ENCODE measurements at regions not wholly inside any gene's neighbourhood (a gene's known extent, or its start where the extent isn't known, plus 50 kb on each side); places are given as distances from the start of the nearest gene placed in this dataset.

DNA sequence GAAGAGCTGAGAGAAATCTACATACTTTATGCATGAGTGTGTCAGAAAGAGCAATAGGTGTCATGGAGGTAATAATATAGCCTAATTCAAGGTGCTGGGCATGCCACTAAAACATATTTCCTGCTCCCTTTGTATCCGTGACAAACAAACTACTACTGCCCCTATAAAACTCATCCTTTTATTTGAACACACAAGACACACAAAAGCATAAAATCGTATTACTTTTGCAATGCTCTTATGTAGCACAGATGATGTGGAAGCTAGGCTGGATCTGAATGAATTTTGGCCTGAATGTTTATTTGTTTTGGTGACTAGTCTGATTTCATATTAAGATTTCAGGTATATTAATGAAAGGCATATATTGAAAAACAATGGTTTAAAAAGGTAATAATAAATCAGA lies 239.3 kb upstream of the NEGR1 start:
- no peak for DNase-seq
- WGBS, 4 donors: 64 to 73% (median 69%) methylated on average over 2 of the region's 2 CpGs
- Histone ChIP-seq H3K27me3 (no peaks in the 10 kb centered on the region), H3K4me1 (replicated peaks in 1 of 2) (no peaks in the 10 kb centered on the region), H3K36me3 (replicated peaks in 1 of 2) (no peaks in the 10 kb centered on the region), H3K4me3 (no peak overlapping the region), H3K27ac (no peak overlapping the region), H3K9me3 (replicated peaks in 1 of 3) (no peaks in the 10 kb centered on the region)
- intact Hi-C loops (cut with DNase I): no loop called here
- TF ChIP-seq, protein P1, sequence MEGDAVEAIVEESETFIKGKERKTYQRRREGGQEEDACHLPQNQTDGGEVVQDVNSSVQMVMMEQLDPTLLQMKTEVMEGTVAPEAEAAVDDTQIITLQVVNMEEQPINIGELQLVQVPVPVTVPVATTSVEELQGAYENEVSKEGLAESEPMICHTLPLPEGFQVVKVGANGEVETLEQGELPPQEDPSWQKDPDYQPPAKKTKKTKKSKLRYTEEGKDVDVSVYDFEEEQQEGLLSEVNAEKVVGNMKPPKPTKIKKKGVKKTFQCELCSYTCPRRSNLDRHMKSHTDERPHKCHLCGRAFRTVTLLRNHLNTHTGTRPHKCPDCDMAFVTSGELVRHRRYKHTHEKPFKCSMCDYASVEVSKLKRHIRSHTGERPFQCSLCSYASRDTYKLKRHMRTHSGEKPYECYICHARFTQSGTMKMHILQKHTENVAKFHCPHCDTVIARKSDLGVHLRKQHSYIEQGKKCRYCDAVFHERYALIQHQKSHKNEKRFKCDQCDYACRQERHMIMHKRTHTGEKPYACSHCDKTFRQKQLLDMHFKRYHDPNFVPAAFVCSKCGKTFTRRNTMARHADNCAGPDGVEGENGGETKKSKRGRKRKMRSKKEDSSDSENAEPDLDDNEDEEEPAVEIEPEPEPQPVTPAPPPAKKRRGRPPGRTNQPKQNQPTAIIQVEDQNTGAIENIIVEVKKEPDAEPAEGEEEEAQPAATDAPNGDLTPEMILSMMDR (IDR thresholded peaks at IDR 0.05): no peak
- TF ChIP-seq POLR2A (IDR thresholded peaks at IDR 0.05): no peak

DNA sequence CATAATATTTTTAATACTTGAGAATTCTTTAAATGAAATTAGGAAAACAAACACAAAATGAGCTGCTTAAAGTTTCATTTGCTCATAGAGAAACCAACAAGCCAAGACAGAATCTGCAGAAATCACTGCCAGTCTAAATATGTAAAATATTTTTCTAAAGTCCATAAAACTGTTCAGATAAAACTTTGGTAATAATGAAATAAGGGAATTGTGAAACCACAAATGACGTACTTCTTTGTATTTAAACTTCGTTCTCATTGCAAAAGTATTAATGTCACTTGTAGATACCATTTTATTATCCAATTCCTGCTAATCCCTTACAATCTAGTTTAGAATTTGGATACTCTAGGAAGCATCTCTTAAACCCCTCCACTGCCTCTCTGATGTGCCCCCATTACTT lies 234.5 kb upstream of the NEGR1 start:
- no peaks in the 10 kb centered on the region for H3K27me3 ChIP-seq
- TF ChIP-seq POLR2A (IDR thresholded peaks at IDR 0.05): no peak
- TF ChIP-seq, protein P1 (IDR thresholded peaks at IDR 0.05): no peak
- WGBS, 4 donors: 76 to 84% (median 78%) methylated on average over 2 of the region's 2 CpGs

DNA sequence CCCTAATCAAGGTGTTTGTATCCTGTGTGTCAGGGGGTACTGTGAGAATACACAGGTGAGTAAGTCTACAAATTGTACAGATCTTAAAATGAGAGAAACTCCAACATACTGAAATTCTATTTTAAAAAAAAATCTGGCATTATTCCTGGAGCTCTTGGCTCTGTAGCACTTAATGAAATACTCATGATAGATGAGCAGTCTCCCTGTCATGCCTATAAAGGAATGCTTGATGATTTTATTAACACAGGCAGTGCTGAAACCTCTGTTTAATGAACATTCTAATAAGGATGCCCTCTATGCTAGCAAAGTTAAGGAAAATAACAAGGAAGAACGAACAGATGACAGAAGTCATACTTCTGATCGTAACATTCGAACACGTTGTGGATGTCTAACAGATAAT lies 233.9 kb upstream of the NEGR1 start:
- Histone ChIP-seq H3K27ac (no peak overlapping the region), H3K4me1 (replicated peaks in 1 of 2) (no peaks in the 10 kb centered on the region), H3K27me3 (no peaks in the 10 kb centered on the region), H3K9me3 (replicated peaks in 1 of 3) (no peaks in the 10 kb centered on the region), H3K36me3 (replicated peaks in 1 of 2) (no peaks in the 10 kb centered on the region), H3K4me3 (no peak overlapping the region)
- intact Hi-C loops (cut with DNase I): no loop called here
- 79 to 91% (median 86%) methylated on average over 4 of the region's 4 CpGs for WGBS, 4 donors
- TF ChIP-seq POLR2A (IDR thresholded peaks at IDR 0.05): no peak
- TF ChIP-seq, protein P1 (IDR thresholded peaks at IDR 0.05): no peak
- DNase-seq: no peak

More for the DNA sequence above, 234.5 kb upstream of the NEGR1 start:
- Histone ChIP-seq H3K9me3 (replicated peaks in 1 of 3) (no peaks in the 10 kb centered on the region), H3K36me3 (replicated peaks in 1 of 2) (no peaks in the 10 kb centered on the region), H3K4me1 (replicated peaks in 1 of 2) (no peaks in the 10 kb centered on the region), H3K4me3 (no peak overlapping the region), H3K27ac (no peak overlapping the region)
- no peak for DNase-seq
- intact Hi-C loops (cut with DNase I): no loop called here

DNA sequence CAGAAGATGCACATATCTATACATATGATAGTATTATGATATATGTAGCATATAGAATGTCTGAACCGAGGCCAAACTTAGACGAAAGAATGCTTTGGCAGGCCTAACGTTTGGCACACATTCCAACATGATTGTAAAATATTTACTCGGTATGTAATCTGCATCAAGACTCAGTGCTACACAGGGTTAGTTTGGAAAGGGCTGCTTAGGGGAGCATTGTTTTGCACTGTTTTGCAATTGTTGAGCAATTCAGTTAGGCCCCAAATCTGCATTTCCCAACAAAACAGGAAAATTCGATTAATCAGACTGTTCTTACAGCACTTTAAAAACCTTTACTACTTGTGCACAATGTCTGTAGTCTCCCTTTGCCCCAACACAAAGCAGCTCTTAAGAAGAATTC lies 216.0 kb upstream of the NEGR1 start:
- H3K36me3 ChIP-seq (replicated peaks in 1 of 2): no peaks in the 10 kb centered on the region
- DNase-seq: no peak
- H3K27me3 ChIP-seq: no peaks in the 10 kb centered on the region
- no peak for TF ChIP-seq POLR2A (IDR thresholded peaks at IDR 0.05)
- TF ChIP-seq, protein P1 (IDR thresholded peaks at IDR 0.05): no peak
- H3K27ac ChIP-seq: no peak overlapping the region
- H3K4me3 ChIP-seq: no peak overlapping the region
- no peaks in the 10 kb centered on the region for H3K4me1 ChIP-seq (replicated peaks in 1 of 2)
- 52 to 65% (median 57%) methylated on average over 5 of the region's 5 CpGs for WGBS, 4 donors
- no peaks in the 10 kb centered on the region for H3K9me3 ChIP-seq (replicated peaks in 1 of 3)
- intact Hi-C loops (cut with DNase I): no loop called here

Measured in adrenal gland (tissue), 9 donors.